Transverse colon (tissue), 4 donors: ENCODE measurements at regions not wholly inside any gene's neighbourhood (a gene's known extent, or its start where the extent isn't known, plus 50 kb on each side); places are given as distances from the start of the nearest gene placed in this dataset.
"Not testable (repeated sequence)": the region's sequence is repeated elsewhere in the genome, so short reads cannot be mapped to it uniquely, and the experiment has no call there.

ENCODE experiments used
- DNase-seq: peaks from one replicate; pipeline ENCODE4 v3.0.0-alpha.2; 2019
- H3K27ac ChIP-seq, 4 donors: fragments of 200-600 bp; sonication (generic); 2 replicates each; pipeline ENCODE4 v1.5.1; 2016 to 2018; ENCODE audit warnings: inconsistent platforms in 4 of 4
- H3K27me3 ChIP-seq: fragments of 200-600 bp; sonication (generic); 2 replicates; pipeline ENCODE4 v1.5.1; 2017; ENCODE audit warnings: inconsistent platforms
- H3K36me3 ChIP-seq, 4 donors: fragments of 200-600 bp; sonication (generic); 2 replicates each; pipeline ENCODE4 v1.5.1; 2017 to 2019; ENCODE audit warnings: inconsistent platforms in 4 of 4
- H3K4me1 ChIP-seq, 4 donors: fragments of 200-600 bp; sonication (generic); 2 replicates each; pipeline ENCODE4 v1.5.1; 2017 to 2020; ENCODE audit warnings: inconsistent platforms in 4 of 4
- H3K4me3 ChIP-seq, 4 donors: fragments of 200-600 bp; sonication (generic); 1 replicate in 1 of 4; 2 replicates in 3 of 4; pipeline versions ENCODE4 v1.5.1 to v1.6.1; 2017 to 2019; ENCODE audit warnings: inconsistent platforms in 4 of 4
- H3K9me3 ChIP-seq, 2 donors: fragments of 200-600 bp; sonication (generic); 2 replicates each; pipeline ENCODE4 v1.5.1; 2017 to 2019; ENCODE audit warnings: inconsistent platforms in 2 of 2
- EP300 ChIP-seq: sonication (generic); formaldehyde crosslinking; IDR thresholded peaks from one replicate; pipeline ENCODE4 v1.6.1; 2017; ENCODE audit warnings: antibody characterized with exemption, low read depth
- POLR2A ChIP-seq: fragments of 450-650 bp; IDR thresholded peaks from one replicate; pipeline ENCODE4 v1.6.1; 2016; ENCODE audit warnings: antibody characterized with exemption, mild to moderate bottlenecking, moderate library complexity
- POLR2AphosphoS5 ChIP-seq, 3 donors: sonication (generic); formaldehyde crosslinking; IDR thresholded peaks; one replicate each; pipeline ENCODE4 v1.6.1; 2016; ENCODE audit warnings: antibody characterized with exemption in 3 of 3
- WGBS, 2 donors: methylation state at CpG; one replicate each; pipeline ENCODE4 v1.1.5; 2018; ENCODE audit warnings: low coverage in 1 of 2; 5-methylcytosine and 5-hydroxymethylcytosine counted together
- in situ Hi-C, 4 donors: fragments of 200-750 bp; cut with MboI; loops; one replicate each; pipeline versions ENCODE4 v1.15.0 to v1.15.1; 2017; ENCODE audit warnings: low sequenced_read_pairs in 3 of 4, low pct_ligation_motif_present in 1 of 4, low pct_unique_long_range_greater_than_20kb in 1 of 4
- intact Hi-C: fragments of 100-400 bp; cut with DNase I; formaldehyde crosslinking; loops from one replicate; pipeline ENCODE4 v1.15.1; 2023; ENCODE audit warnings: low total_unique reads
- TF ChIP-seq, protein P1 (sequence below), 5 experiments: fragments of 200-600 bp in 3 of 5; fragments of 450-650 bp in 2 of 5; sonication (generic) in 3 of 5; IDR thresholded peaks; 1 replicate in 2 of 5; 2 replicates in 3 of 5; pipeline ENCODE4 v1.5.1; 2016 to 2017; ENCODE audit warnings: antibody characterized with exemption in 5 of 5, inconsistent platforms in 3 of 5, mild to moderate bottlenecking in 2 of 5, moderate library complexity in 1 of 5

- no peaks in the 10 kb centered on the region for H3K4me1 ChIP-seq
- H3K4me3 ChIP-seq = no peak overlapping the region
- in situ Hi-C loops = no loop called here
- H3K36me3 ChIP-seq = no peaks in the 10 kb centered on the region
- 56% methylated on average over 1 of the region's 1 CpG; no CpG with 5 or more reads in 1 of the 2 donors for WGBS, 2 donors
- no peaks in the 10 kb centered on the region for H3K27me3 ChIP-seq
- intact Hi-C loops = no loop called here
- H3K27ac ChIP-seq = no peak overlapping the region
- no peaks in the 10 kb centered on the region for H3K9me3 ChIP-seq
- no peak for DNase-seq
- TF ChIP-seq POLR2A = no peak
These were observed 703.6 kb upstream of the PITX2 start for GRCh38 chr4:111326450-111326849.

DNA sequence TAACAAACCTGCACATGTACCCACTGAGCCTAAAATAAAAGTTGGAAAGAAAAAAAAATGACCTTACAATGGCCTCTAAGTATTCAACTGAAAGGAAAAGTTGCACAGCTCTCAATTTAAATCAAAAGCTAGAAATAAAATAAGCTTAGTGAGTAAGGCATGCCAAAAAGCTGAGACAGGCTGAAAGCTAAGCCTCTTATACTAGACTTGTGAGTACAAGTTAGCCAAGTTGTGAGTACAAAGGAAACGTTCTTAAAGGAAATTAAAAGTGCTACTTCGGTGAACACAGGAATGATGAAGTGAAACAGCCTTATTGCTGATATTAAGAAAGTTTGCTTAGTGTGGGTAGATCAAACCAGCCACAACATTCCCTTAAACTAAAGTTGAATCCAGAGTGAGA is 707.9 kb upstream of the PITX2 start:
- Histone ChIP-seq H3K36me3 (no peaks in the 10 kb centered on the region), H3K4me3 (no peak overlapping the region), H3K4me1 (no peaks in the 10 kb centered on the region), H3K9me3 (no peaks in the 10 kb centered on the region), H3K27ac (no peak overlapping the region), H3K27me3 (no peaks in the 10 kb centered on the region)
- DNase-seq = no peak
- intact Hi-C loops = no loop called here
- in situ Hi-C loops = no loop called here
- TF ChIP-seq POLR2AphosphoS5 (IDR thresholded peaks at IDR 0.05) (no peak), POLR2A (no peak), EP300 (no peak)
- TF ChIP-seq, protein P1, sequence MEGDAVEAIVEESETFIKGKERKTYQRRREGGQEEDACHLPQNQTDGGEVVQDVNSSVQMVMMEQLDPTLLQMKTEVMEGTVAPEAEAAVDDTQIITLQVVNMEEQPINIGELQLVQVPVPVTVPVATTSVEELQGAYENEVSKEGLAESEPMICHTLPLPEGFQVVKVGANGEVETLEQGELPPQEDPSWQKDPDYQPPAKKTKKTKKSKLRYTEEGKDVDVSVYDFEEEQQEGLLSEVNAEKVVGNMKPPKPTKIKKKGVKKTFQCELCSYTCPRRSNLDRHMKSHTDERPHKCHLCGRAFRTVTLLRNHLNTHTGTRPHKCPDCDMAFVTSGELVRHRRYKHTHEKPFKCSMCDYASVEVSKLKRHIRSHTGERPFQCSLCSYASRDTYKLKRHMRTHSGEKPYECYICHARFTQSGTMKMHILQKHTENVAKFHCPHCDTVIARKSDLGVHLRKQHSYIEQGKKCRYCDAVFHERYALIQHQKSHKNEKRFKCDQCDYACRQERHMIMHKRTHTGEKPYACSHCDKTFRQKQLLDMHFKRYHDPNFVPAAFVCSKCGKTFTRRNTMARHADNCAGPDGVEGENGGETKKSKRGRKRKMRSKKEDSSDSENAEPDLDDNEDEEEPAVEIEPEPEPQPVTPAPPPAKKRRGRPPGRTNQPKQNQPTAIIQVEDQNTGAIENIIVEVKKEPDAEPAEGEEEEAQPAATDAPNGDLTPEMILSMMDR (IDR thresholded peaks at IDR 0.05) = no peak
- 46 to 59% methylated on average over 2 of the region's 2 CpGs for WGBS, 2 donors

GRCh38 chr4:111334361-111334760 is 711.5 kb upstream of the PITX2 start:
- H3K27ac ChIP-seq = no peak overlapping the region
- DNase-seq = no peak
- no peak overlapping the region for H3K4me3 ChIP-seq
- no peaks in the 10 kb centered on the region for H3K36me3 ChIP-seq
- H3K4me1 ChIP-seq = no peaks in the 10 kb centered on the region
- TF ChIP-seq EP300 (no peak), POLR2A (no peak), POLR2AphosphoS5 (IDR thresholded peaks at IDR 0.05) (no peak)
- TF ChIP-seq, protein P1 (IDR thresholded peaks at IDR 0.05) = no peak
- in situ Hi-C loops = no loop called here
- H3K9me3 ChIP-seq = no peaks in the 10 kb centered on the region
- intact Hi-C loops = no loop called here
- no peaks in the 10 kb centered on the region for H3K27me3 ChIP-seq

DNA sequence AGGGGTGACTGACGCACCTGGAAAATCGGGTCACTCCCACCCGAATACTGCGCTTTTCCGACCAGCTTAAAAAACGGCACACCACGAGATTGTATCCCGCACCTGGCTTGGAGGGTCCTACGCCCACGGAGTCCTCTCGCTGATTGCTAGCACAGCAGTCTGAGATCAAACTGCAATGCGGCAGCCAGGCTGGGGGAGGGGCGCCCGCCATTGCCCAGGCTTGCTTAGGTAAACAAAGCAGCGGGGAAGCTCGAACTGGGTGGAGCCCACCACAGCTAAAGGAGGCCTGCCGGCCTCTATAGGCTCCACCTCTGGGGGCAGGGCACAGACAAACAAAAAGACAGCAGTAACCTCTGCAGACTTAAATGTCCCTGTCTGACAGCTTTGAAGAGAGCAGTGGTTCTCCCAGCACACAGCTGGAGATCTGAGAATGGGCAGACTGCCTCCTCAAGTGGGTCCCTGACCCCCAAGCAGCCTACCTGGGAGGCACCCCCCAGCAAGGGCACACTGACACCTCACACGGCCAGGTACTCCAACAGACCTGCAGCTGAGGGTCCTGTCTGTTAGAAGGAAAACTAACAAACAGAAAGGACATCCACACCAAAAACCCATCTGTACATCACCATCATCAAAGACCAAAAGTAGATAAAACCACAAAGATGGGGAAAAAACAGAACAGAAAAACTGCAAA is 714.5 kb upstream of the PITX2 start:
- WGBS, 2 donors = 75 to 85% methylated on average over 11 to 18 of the region's 18 CpGs
- intact Hi-C loops, H3K9me3 ChIP-seq, DNase-seq, H3K27ac ChIP-seq, H3K27me3 ChIP-seq, H3K4me3 ChIP-seq, in situ Hi-C loops, H3K36me3 ChIP-seq, H3K4me1 ChIP-seq: not testable (repeated sequence)

DNA sequence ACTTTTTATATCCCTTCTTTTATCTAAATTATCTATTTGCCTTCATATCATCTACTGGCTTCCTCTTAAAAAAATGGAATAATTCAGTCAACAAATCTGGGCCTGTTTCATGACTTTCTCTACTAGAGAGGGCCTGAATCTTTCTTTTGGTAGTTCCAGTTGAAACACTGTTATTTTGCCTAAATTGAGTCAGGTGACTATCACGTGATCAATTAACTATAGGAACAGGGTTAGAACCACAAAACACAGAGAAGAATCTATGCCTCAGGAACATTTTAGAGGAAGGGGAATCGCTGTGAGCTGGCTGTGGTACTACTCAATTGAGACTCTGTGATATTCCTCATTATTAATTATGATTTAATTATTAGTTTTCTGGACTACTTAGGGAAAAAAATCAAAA is 736.7 kb upstream of the PITX2 start:
- Histone ChIP-seq H3K36me3 (no peaks in the 10 kb centered on the region), H3K27me3 (no peaks in the 10 kb centered on the region), H3K27ac (no peak overlapping the region), H3K4me1 (no peaks in the 10 kb centered on the region), H3K4me3 (no peak overlapping the region), H3K9me3 (no peaks in the 10 kb centered on the region)
- 81 to 87% methylated on average over 2 of the region's 2 CpGs for WGBS, 2 donors
- no peak for DNase-seq
- TF ChIP-seq POLR2A = no peak
- in situ Hi-C loops = no loop called here
- intact Hi-C loops = no loop called here

DNA sequence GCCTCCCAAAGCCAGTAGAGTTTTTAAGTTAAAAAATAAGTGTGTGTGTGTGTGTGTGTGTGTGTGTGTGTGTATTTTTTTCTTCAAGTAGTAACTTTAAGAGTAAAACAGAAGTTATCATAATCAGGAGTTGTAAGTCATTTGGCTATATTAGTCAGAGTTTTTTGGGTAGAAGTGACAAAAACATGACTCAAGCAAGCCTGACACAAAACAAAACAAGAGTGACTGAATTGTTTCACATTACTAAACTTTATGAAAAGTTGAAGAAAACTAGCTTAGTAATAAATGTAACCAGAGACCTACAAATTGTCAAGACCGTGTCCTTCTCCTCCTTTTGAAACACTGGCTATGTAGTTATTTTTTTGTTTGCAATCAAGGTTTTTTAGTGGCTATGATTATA is 738.0 kb upstream of the PITX2 start:
- no peak for DNase-seq
- no peaks in the 10 kb centered on the region for H3K27me3 ChIP-seq
- H3K4me3 ChIP-seq = no peak overlapping the region
- no peaks in the 10 kb centered on the region for H3K4me1 ChIP-seq
- H3K9me3 ChIP-seq = no peaks in the 10 kb centered on the region
- in situ Hi-C loops = no loop called here
- H3K36me3 ChIP-seq = no peaks in the 10 kb centered on the region
- H3K27ac ChIP-seq = no peak overlapping the region
- no peak for TF ChIP-seq EP300
- TF ChIP-seq POLR2A = no peak
- TF ChIP-seq, protein P1 (IDR thresholded peaks at IDR 0.05) = no peak
- TF ChIP-seq POLR2AphosphoS5 (IDR thresholded peaks at IDR 0.05) = no peak
- 64 to 92% methylated on average over 1 of the region's 1 CpG for WGBS, 2 donors
- intact Hi-C loops = no loop called here
